ENCODE measurements at regions not wholly inside any gene's neighbourhood (a gene's known extent, or its start where the extent isn't known, plus 50 kb on each side); places are given as distances from the start of the nearest gene placed in this dataset.

DNA sequence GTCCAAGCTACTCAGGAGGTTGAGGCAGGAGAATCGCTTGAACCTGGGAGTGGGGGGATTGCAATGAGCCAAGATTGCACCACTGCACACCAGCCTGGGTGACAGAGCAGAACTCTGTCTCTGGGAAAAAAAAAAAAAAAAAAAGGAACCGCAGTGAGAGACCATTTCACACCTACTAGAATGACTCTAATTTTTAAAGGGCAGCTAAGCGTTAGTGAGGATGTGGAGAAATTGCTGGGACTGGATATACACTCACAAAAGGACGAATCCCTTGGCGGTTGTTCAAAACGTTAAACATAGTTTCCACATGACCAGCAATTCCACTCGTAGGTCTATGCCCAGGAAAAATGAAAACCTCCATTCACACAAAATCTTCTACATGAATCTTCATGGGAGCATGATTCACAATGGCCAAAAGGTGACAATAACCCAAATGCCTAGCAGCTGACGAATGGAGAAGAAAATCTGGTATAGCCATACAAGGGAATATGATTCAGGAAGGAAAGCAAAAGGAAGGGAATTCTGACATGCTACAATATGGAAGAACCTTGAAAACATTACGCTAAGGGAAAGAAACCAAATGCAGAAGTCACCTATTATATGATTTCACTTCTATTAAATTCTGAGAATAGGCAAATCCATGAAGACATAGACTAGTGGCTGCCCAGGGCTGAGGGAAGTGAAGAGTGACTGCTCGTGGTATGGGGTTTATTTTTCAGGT, 127.0 kb downstream of the CHSY1 start:
- intact Hi-C loops (cut with micrococcal nuclease; ENCODE audit: unreplicated experiment) = loop anchor here (5.0 kb wide), 1 partner anchor 72 kb away; no protein-coding TSS in a partner anchor
- H3K79me2 ChIP-seq (ENCODE audit: insufficient read depth, low read depth, low read length) = no peaks in the 10 kb centered on the region
- ChIA-PET POLR2A (no interaction called here), CTCF (ENCODE audit: unreplicated experiment) (no interaction called here)
- DNase-seq (ENCODE audit: low spot score) = no peak
- H3K9me2 ChIP-seq (ENCODE audit: insufficient read depth, low read length) = no peaks in the 10 kb centered on the region
- H4K20me1 ChIP-seq (ENCODE audit: insufficient read depth, low read length) = no peaks in the 10 kb centered on the region
- H3K27ac ChIP-seq (ENCODE audit: low read depth, low read length, poor library complexity, severe bottlenecking) = no peak overlapping the region
- BruUV-seq (replicated peaks) = no TSS peak
- TF ChIP-seq, protein P1, sequence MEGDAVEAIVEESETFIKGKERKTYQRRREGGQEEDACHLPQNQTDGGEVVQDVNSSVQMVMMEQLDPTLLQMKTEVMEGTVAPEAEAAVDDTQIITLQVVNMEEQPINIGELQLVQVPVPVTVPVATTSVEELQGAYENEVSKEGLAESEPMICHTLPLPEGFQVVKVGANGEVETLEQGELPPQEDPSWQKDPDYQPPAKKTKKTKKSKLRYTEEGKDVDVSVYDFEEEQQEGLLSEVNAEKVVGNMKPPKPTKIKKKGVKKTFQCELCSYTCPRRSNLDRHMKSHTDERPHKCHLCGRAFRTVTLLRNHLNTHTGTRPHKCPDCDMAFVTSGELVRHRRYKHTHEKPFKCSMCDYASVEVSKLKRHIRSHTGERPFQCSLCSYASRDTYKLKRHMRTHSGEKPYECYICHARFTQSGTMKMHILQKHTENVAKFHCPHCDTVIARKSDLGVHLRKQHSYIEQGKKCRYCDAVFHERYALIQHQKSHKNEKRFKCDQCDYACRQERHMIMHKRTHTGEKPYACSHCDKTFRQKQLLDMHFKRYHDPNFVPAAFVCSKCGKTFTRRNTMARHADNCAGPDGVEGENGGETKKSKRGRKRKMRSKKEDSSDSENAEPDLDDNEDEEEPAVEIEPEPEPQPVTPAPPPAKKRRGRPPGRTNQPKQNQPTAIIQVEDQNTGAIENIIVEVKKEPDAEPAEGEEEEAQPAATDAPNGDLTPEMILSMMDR (conservative IDR thresholded peaks at IDR 0.05; ENCODE audit: low read length) = no peak
- TF ChIP-seq EZH2phosphoT487 (IDR thresholded peaks at IDR 0.05; ENCODE audit: borderline replicate concordance, low read depth, low read length) = no peak
- no peak overlapping the region for H2AFZ ChIP-seq (ENCODE audit: low read length)
- no peak overlapping the region for H3K4me3 ChIP-seq (ENCODE audit: low read depth, low read length, poor library complexity, severe bottlenecking)
- peak overlapping the region; percentile 24; the same call in 1 of the 2 replicates for H3K4me2 ChIP-seq (ENCODE audit: low read length)
- peaks cover 17% of the 10 kb centered on the region for H3K9me3 ChIP-seq (ENCODE audit: low read length)
- H3K36me3 ChIP-seq (ENCODE audit: insufficient read depth, low read length) = no peaks in the 10 kb centered on the region; the same call in 1 of the 2 replicates
- H3K4me1 ChIP-seq (ENCODE audit: insufficient read depth, low read length, poor library complexity, severe bottlenecking) = peaks cover 50% of the 10 kb centered on the region

DNA sequence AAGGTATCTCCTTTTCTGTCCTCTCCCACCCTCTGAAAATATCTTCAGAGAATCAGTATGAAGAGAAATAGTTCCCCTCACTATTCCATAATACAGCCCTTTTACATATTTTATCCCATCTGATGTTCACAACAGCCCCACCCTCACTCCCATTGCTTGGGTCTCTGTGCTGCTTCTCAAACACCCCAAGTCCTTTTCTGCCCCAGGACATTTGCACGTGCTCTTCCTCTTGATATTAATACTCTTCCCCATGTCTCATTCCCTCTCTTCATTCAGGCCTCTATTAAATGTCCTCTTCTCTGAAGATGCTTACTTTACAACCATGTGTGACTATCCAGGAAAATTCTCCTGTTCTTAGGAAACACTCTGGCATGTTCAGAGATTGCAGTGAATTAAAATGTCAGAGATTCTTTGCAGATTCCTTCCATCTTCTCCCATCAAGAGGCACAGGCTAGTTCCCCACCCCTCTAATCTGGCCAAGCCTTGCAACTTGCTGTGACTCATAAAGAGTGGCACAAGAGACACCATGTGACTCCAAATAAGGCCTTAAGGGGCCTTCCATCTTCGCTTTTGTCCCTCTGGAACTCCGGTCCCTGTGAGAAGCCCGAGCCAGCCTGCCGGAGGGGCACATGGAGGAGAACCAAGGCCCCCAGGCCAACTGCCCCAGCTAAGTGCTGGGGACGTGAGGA, 128.5 kb downstream of the CHSY1 start:
- CTCF ChIA-PET (ENCODE audit: unreplicated experiment) = no interaction called here
- no peak for DNase-seq (ENCODE audit: low spot score)
- peaks cover 6% of the 10 kb centered on the region for H3K9me3 ChIP-seq (ENCODE audit: low read length)
- no TSS peak for BruUV-seq (replicated peaks)
- POLR2A ChIA-PET = interaction anchor here (0.7 kb wide), 1 partner anchor 347 kb away, joined by 3 read pairs; no protein-coding TSS in a partner anchor
- H2AFZ ChIP-seq (ENCODE audit: low read length) = no peak overlapping the region
- H3K4me2 ChIP-seq (ENCODE audit: low read length) = no peak overlapping the region
- no peaks in the 10 kb centered on the region; the same call in 1 of the 2 replicates for H4K20me1 ChIP-seq (ENCODE audit: insufficient read depth, low read length)
- TF ChIP-seq, protein P1 (conservative IDR thresholded peaks at IDR 0.05; ENCODE audit: low read length) = no peak
- TF ChIP-seq EZH2phosphoT487 (IDR thresholded peaks at IDR 0.05; ENCODE audit: borderline replicate concordance, low read depth, low read length) = no peak
- intact Hi-C loops (cut with micrococcal nuclease; ENCODE audit: unreplicated experiment) = no loop called here
- no peaks in the 10 kb centered on the region for H3K36me3 ChIP-seq (ENCODE audit: insufficient read depth, low read length)
- H3K27ac ChIP-seq (ENCODE audit: low read depth, low read length, poor library complexity, severe bottlenecking) = no peak overlapping the region
- H3K79me2 ChIP-seq (ENCODE audit: insufficient read depth, low read depth, low read length) = no peaks in the 10 kb centered on the region
- peaks cover 46% of the 10 kb centered on the region for H3K4me1 ChIP-seq (ENCODE audit: insufficient read depth, low read length, poor library complexity, severe bottlenecking)
- no peak overlapping the region for H3K4me3 ChIP-seq (ENCODE audit: low read depth, low read length, poor library complexity, severe bottlenecking)
- no peaks in the 10 kb centered on the region for H3K9me2 ChIP-seq (ENCODE audit: insufficient read depth, low read length)

DNA sequence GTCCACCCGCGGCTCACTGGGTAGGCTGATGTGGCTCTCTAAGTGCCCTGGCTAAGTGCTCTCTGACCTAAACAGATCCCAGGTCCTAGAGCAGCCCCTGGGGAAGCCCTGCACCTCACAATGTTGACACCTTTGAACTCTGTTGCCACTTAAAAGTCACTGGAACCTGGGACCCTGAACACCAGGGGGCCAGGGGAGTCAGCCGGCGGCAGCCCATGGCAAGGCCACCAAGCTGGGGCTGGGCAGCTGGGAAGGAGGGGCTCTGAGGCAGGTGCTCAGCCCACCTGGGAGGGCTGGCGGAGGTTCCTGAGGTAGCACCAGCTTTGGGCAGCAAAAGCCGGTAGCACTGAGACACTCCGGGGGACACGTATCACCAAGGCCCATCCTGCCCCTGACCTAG, 129.0 kb downstream of the CHSY1 start:
- Histone ChIP-seq H3K36me3 (ENCODE audit: insufficient read depth, low read length) (no peaks in the 10 kb centered on the region), H3K79me2 (ENCODE audit: insufficient read depth, low read depth, low read length) (no peaks in the 10 kb centered on the region), H3K4me3 (ENCODE audit: low read depth, low read length, poor library complexity, severe bottlenecking) (no peak overlapping the region), H2AFZ (ENCODE audit: low read length) (no peak overlapping the region), H3K4me2 (ENCODE audit: low read length) (no peak overlapping the region), H3K9me3 (ENCODE audit: low read length) (peaks cover under 1% of the 10 kb centered on the region; the same call in 1 of the 2 replicates), H3K9me2 (ENCODE audit: insufficient read depth, low read length) (no peaks in the 10 kb centered on the region), H4K20me1 (ENCODE audit: insufficient read depth, low read length) (no peaks in the 10 kb centered on the region; the same call in 1 of the 2 replicates), H3K27ac (ENCODE audit: low read depth, low read length, poor library complexity, severe bottlenecking) (no peak overlapping the region), H3K4me1 (ENCODE audit: insufficient read depth, low read length, poor library complexity, severe bottlenecking) (peaks cover 40% of the 10 kb centered on the region)
- intact Hi-C loops (cut with micrococcal nuclease; ENCODE audit: unreplicated experiment) = no loop called here
- no peak for TF ChIP-seq EZH2phosphoT487 (IDR thresholded peaks at IDR 0.05; ENCODE audit: borderline replicate concordance, low read depth, low read length)
- TF ChIP-seq, protein P1 (conservative IDR thresholded peaks at IDR 0.05; ENCODE audit: low read length) = no peak
- BruUV-seq (replicated peaks) = no TSS peak
- ChIA-PET CTCF (ENCODE audit: unreplicated experiment) (no interaction called here), POLR2A (no interaction called here)
- no peak for DNase-seq (ENCODE audit: low spot score)

All from OCI-LY7 (cell line).